AML-193 (cell line): ENCODE measurements at regions not wholly inside any gene's neighbourhood (a gene's known extent, or its start where the extent isn't known, plus 50 kb on each side); places are given as distances from the start of the nearest gene placed in this dataset.
"Not testable (repeated sequence)": the region's sequence is repeated elsewhere in the genome, so short reads cannot be mapped to it uniquely, and the experiment has no call there.

Experiments used
- DNase-seq, 2 experiments: peaks; one replicate each; lab custom pipeline; 2025; lab: John Stamatoyannopoulos, UW

- DNase-seq: no peak
These were observed 182.4 kb upstream of the ATP10B start for GRCh38 chr5:161034451-161034850.

- DNase-seq: no peak
These were observed 178.2 kb upstream of the ATP10B start for GRCh38 chr5:161030229-161030628.

GRCh38 chr5:161027763-161028162, 175.8 kb upstream of the ATP10B start:
- DNase-seq: no peak

GRCh38 chr5:161023551-161023950, 171.5 kb upstream of the ATP10B start:
- DNase-seq: no peak

DNA sequence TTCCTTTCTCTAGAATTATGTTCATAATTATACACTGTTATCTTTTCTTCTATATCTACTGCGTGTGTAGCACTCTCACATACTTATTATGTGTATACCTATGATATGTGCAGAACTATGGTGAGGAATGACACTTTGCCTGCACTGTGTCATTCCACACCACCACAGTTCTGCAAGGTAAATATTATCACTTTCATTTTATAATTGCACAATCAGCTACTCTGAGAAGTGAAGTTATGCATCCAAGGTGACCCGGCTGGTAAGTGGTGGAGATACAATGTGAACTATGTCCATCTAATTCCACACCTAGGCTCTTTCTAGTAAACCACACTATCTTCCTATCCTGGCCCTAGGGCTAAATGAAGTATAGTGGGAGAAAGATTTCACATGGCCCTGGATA, 170.1 kb upstream of the ATP10B start:
- DNase-seq: no peak

DNA sequence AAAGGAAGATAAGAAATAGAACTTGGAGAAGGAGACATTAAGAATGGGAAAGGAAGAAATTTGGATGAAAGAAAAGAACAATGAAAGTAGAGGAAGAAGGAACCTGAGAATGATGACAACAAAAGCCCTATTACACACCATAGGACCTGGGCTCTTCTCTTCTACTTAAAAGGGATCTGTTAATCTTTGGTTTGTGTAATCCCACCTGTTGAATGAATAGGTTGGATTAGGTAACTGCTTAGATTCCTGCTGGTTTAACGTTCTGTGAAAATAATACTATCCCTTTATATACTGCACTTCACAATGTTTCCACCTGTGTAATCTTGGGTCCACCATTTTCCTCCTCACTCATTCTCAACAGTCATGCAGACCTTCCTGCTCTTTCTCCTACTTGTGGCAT, 157.8 kb upstream of the ATP10B start:
- DNase-seq: no peak

GRCh38 chr5:161009194-161009593, 157.2 kb upstream of the ATP10B start:
- DNase-seq: no peak

DNA sequence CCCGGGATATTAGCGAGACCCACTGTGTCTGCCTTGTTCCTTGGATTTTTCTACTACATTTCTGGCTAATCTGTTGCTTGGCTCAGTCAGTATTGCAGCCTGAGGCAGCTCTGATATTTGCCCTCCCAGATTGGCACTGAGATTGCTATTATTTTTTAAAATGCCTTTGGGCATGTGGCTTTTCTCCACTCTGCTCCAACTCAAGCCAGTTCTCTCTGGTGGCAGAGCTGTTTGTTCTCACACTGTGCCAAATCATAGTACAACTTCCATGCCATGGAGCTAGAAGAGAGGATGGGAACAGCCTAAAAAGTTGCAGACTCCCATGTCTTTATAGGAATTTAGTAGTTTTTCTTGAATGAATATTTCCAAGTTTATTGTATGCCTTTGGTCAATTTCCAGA, 155.9 kb upstream of the ATP10B start:
- DNase-seq: no peak

DNA sequence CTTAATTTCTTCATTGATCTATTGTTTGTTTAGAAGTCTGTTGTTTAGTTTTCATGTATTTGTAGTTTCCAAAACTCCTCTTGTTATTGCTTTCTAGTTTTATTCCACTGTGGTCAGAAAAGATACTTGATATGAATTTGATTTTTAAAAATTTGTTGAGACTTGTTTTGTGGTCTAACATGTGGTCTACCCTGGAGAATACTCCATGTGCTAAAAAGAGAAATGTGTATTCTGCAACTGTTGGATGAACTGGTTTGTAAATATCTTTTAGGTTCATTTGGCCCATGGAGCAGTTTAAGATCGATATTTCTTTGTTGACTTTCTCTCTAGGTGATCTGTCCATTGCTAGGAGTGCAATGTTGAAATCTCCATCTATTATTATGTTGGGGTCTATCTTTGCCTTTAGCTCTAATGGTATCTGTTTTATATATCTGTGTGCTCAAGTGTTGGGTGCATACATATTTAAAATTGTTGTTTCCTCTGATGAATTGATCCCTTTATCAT, 150.6 kb upstream of the ATP10B start:
- DNase-seq: no peak

GRCh38 chr5:161001604-161002003, 149.6 kb upstream of the ATP10B start:
- DNase-seq: no peak

DNA sequence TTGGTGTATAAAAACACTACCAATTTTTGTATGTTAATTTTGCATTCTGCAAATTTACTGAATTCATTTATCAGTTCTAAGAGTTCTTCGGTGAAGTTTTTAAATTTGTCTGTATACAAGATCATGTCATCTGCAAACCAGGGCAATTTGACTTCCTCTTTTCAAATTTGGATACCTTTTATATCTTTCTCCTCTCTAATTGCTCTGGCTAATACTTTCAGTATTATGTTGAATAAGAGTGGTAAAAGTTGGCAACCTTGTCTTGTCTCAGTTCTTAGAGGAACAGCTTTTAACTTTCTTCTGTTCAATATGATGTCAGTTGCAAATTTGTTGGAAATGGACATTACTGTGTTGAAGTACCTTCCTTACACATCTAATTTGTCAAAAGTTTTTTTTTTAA, 149.1 kb upstream of the ATP10B start:
- DNase-seq: not testable (repeated sequence)

DNA sequence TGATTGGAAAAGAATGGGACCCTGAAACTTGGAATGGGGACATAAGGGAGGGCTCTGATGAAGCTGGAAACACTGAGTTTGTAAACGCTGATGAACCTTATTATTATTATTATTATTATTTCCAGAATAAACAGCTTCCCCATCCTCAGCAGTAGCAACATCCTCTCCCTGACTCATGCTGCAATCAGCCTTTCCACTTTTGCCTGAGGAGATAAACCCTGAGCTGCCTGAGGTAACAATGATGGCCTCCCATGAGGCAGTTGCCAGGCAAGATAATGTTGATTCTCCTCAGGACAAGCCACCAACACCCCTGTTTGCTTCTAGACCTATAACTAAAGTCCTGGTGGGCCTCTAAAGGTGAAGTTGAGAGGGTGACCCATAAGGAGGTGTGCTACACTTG, 139.2 kb upstream of the ATP10B start:
- no peak for DNase-seq

- no peak for DNase-seq
These were observed 127.4 kb upstream of the ATP10B start for GRCh38 chr5:160979385-160979784.

- no peak for DNase-seq
These were observed 126.9 kb upstream of the ATP10B start for GRCh38 chr5:160978944-160979343.

DNA sequence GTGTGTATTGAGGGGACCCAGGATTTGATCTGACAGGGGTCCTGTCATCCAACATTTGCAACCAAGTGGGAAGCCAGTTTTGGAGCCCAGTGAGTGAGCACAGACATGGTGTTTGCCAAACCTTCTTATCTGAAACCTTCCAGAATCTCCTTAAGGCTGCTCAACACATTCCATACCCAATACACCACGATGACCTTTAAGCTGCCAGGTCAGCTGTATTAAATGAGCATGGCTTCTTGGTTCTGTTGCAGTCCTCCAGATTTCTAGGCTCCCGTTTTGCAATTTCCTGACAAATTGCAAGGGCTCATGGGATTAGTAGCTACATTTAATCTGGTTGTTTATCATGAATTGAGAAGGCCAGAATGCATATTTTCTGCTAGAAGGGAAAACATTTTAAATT, 124.2 kb upstream of the ATP10B start:
- no peak for DNase-seq

DNA sequence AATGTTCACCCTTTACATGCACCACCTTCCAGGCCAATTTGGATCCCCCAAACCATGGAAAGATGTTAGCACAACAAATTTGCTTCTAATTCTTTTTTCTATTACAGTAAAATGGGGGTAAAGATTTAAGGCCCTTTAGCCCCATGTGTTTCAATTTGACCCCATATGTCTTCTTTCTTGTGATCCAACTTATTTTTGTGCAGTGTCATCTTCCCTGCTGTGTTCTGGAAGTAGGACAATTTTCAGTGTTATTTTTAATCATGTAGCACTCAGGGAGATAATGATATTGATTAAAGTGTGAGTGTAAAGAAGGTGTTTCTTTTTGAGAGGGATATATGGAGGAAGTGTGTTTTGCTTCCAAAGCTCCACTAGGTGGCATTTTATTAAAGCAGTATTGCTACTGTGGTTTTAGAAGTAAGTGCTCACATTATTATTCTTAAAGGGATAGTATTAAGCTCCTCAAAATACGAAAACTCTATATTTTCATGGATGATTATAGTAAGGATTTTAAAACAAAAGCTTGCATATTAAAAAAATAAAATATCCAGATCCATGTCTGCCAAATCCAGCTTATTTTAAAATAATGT, 118.7 kb upstream of the ATP10B start:
- no peak for DNase-seq

DNA sequence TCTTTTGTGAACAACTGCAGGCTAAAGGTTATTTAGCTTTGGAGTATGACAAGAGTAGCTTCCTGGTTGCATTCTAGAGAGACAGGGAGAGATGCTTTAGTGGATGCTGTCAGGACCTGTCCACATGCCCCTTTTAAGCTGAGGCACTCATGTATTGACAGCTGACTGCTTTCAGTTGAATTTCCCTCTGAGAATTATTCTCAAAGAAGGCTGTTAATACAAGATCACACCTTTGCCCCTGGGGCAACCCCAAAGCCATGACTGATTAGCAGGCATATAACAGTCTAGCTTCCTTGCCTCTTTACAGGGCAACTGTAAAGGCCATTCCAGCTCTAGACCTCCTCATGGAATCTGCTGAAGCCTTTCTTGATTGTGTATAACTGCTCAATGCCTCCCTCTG, 117.6 kb upstream of the ATP10B start:
- DNase-seq: no peak

- no peak for DNase-seq
These were observed 116.5 kb upstream of the ATP10B start for GRCh38 chr5:160968480-160968879.

DNA sequence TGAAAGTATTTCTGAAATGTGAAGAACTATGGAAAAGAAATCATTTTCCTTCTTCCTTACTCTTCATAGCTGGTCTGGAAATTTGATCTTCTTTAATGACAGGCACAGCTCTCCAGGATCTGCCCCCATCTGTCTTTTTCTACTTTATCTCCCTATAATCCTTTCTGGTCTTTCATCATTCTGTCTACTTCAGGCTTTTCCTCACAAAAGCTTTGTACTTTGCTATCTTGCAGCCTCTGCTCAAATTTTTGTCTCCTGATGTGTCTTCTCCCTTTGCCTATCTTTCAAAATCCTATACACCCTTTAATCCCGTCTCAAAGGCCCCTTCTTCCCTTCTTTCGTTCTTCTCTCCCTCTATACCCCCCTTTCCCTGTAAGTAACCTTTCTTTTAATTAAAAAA, 114.9 kb upstream of the ATP10B start:
- no peak for DNase-seq

DNA sequence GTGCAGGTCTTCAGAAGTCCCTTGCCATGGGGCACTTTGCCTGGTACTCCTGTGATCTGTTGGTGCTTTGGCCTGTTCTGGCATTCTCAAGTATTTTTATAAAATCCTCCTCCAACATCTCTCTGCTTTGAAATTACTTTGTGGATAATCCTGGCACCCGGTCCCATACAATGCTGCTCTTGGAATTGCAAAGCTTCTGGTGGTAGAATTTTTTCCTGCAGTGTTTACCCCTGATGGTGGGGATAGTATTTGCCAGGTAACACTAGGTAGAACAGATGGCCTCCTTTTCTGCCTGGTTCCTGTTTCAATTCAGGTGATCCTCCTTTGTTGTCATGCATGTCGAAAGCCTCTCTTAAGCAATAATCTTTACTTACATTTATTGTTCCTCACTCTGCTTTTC, 109.8 kb upstream of the ATP10B start:
- no peak for DNase-seq

- DNase-seq: no peak
These were observed 109.0 kb upstream of the ATP10B start for GRCh38 chr5:160961038-160961437.

DNA sequence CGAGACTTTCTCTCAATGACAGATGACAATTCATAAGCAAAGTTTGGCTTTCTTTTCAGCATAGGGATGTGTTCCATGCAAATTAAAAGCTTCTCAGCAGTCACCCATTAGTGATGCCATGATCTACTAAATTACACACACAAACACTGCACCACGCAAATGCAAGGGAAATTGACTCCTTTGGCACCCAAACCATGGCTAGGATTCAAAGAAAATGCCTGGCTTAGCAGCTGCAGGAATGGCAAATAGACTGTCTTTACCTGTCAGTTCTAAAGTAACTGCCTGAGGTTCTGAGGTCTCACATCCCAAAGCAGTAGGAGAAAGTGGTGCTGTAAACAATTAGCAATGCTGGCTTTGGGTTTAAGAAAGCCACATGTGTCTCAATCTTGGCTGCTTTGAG, 108.6 kb upstream of the ATP10B start:
- DNase-seq: no peak

DNA sequence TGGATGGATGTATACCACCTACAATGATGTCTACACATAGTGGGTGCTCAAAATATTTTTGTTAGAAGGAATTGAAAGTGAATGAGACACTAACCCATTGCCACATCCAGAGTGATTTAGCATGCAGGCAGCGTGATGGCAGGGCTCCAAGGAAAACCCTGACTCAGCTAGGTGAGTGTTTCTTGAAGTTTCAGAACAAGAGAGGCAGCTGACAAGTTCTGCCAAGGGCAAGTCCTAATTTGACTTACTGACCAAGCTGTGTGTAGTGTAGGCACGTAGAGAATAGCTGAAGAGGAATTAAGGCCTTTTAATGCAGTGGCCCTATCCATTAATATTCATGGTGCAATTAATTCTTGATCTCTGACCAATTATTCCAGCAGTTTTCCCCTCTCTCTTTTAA, 107.8 kb upstream of the ATP10B start:
- DNase-seq: no peak

DNA sequence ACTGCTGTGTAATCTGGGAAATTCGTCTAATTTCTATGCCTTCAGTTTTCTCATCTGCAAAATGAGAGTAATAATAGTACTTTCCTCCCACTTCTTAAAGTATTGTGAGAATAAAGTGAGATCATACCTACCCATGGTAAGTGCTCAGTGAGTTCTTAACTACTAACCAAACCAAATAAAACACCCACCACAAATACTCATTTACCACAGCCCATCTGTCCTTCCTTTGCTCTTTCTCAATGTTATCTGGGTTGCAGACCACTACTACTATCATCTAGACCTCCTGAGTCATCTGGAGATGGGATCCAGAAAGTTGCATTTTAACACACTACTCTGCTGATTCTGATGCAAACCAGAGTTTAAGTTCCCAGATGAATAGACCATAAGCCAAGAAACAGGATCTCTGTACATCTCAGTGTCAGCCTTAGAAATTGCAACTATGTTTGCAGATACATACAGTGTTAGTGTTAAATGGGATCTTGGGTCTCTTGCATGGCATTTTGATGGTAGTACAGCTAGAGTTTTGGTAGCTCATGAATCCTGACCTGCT, 105.4 kb upstream of the ATP10B start:
- DNase-seq: no peak
